Upper lobe of left lung (tissue), 4 donors: ENCODE measurements at regions not wholly inside any gene's neighbourhood (a gene's known extent, or its start where the extent isn't known, plus 50 kb on each side); places are given as distances from the start of the nearest gene placed in this dataset.
"Not testable (repeated sequence)": the region's sequence is repeated elsewhere in the genome, so short reads cannot be mapped to it uniquely, and the experiment has no call there.

Experiments
- CTCF ChIP-seq, 6 experiments: fragments of 450-650 bp in 4 of 6; fragments of 200-600 bp in 2 of 6; sonication (generic) in 2 of 6; IDR thresholded peaks; one replicate each; pipeline ENCODE4 v1.5.1; 2016 to 2019; ENCODE audit warnings: antibody characterized with exemption in 6 of 6
- POLR2A ChIP-seq, 4 donors: fragments of 450-650 bp; IDR thresholded peaks; one replicate each; pipeline ENCODE4 v1.5.1; 2016 to 2017; ENCODE audit warnings: antibody characterized with exemption in 4 of 4, mild to moderate bottlenecking in 2 of 4

GRCh38 chr14:105623178-105623577, 96.8 kb downstream of the TMEM121 start:
- TF ChIP-seq CTCF, POLR2A (IDR thresholded peaks at IDR 0.05): not testable (repeated sequence)
